GM23338 (cell line): ENCODE measurements at regions not wholly inside any gene's neighbourhood (a gene's known extent, or its start where the extent isn't known, plus 50 kb on each side); places are given as distances from the start of the nearest gene placed in this dataset.

Experiments
- ATAC-seq: fragments of 200-7000 bp; cut with Tn5 transposase; 3 replicates; pipeline ENCODE4 v1.9.1; 2020
- DNase-seq: peaks from one replicate; pipeline ENCODE4 v3.0.0-alpha.2; 2015; ENCODE audit warnings: low spot score
- H2AFZ ChIP-seq: fragments of 200-600 bp; sonication (generic); 2 replicates; pipeline ENCODE4 v1.8.0; 2016; ENCODE audit warnings: antibody characterized with exemption, mild to moderate bottlenecking, moderate library complexity
- H3F3A ChIP-seq: fragments of 200-600 bp; sonication (generic); replicated peaks from 2 replicates; pipeline ENCODE4 v1.8.0; 2017; ENCODE audit warnings: antibody characterized with exemption, mixed run types, low read depth
- H3K27ac ChIP-seq: fragments of 200-600 bp; sonication (generic); 2 replicates; pipeline ENCODE4 v1.6.1; 2016; ENCODE audit warnings: low read depth
- H3K27me3 ChIP-seq: fragments of 200-600 bp; sonication (generic); 2 replicates; pipeline ENCODE4 v1.8.0; 2016; ENCODE audit warnings: mild to moderate bottlenecking, mixed run types, moderate library complexity; ENCODE audit not compliant: insufficient read depth
- H3K36me3 ChIP-seq: fragments of 200-600 bp; sonication (generic); 2 replicates; pipeline ENCODE4 v1.8.0; 2016; ENCODE audit warnings: mild to moderate bottlenecking; ENCODE audit not compliant: insufficient read depth
- H3K4me1 ChIP-seq: fragments of 200-600 bp; sonication (generic); 2 replicates; pipeline ENCODE4 v1.8.0; 2016; ENCODE audit warnings: mild to moderate bottlenecking, moderate library complexity; ENCODE audit not compliant: insufficient read depth
- H3K4me2 ChIP-seq: fragments of 200-600 bp; sonication (generic); 2 replicates; pipeline ENCODE4 v1.7.1; 2017; ENCODE audit warnings: mixed run types
- H3K4me3 ChIP-seq: fragments of 200-600 bp; sonication (generic); 2 replicates; pipeline ENCODE4 v1.6.1; 2016; ENCODE audit warnings: mixed run types
- H3K79me2 ChIP-seq: fragments of 200-600 bp; sonication (generic); replicated peaks from 2 replicates; pipeline ENCODE4 v1.8.0; 2017; ENCODE audit warnings: mild to moderate bottlenecking; ENCODE audit not compliant: insufficient read depth
- H3K9me2 ChIP-seq: fragments of 200-600 bp; sonication (generic); 2 replicates; pipeline ENCODE4 v1.8.0; 2017; ENCODE audit not compliant: insufficient read depth
- H4K20me1 ChIP-seq: fragments of 200-600 bp; sonication (generic); replicated peaks from 2 replicates; pipeline ENCODE4 v1.8.0; 2017; ENCODE audit warnings: mild to moderate bottlenecking; ENCODE audit not compliant: insufficient read depth
- H3K27ac Mint-ChIP-seq: 2 replicates; pipeline ENCODE4 v1.8.0; 2020; ENCODE audit warnings: inconsistent platforms, mild to moderate bottlenecking, moderate library complexity, mixed read lengths
- H3K27me3 Mint-ChIP-seq: 3 replicates; pipeline ENCODE4 v1.8.0; 2022; ENCODE audit warnings: low read depth, mild to moderate bottlenecking, moderate library complexity, mixed read lengths, inconsistent platforms; ENCODE audit not compliant: insufficient read depth, poor library complexity
- H3K36me3 Mint-ChIP-seq: 3 replicates; pipeline ENCODE4 v1.8.0; 2021; ENCODE audit warnings: low read depth, mild to moderate bottlenecking, inconsistent platforms, moderate library complexity, mixed read lengths
- H3K4me1 Mint-ChIP-seq: 3 replicates; pipeline ENCODE4 v1.8.0; 2020; ENCODE audit warnings: mild to moderate bottlenecking, inconsistent platforms, mixed read lengths
- H3K4me3 Mint-ChIP-seq: 3 replicates; pipeline ENCODE4 v1.8.0; 2021; ENCODE audit warnings: moderate library complexity, mild to moderate bottlenecking, inconsistent platforms, mixed read lengths
- H3K9me3 Mint-ChIP-seq: 3 replicates; pipeline ENCODE4 v1.8.0; 2020; ENCODE audit warnings: moderate library complexity, mild to moderate bottlenecking, inconsistent platforms, mixed read lengths
- CREB1 ChIP-seq: fragments of 250-450 bp; sonication (Bioruptor Pico); IDR thresholded peaks from 2 replicates; pipeline ENCODE4 v1.5.0; 2020; ENCODE audit warnings: low read depth, mild to moderate bottlenecking, moderate library complexity
- EZH2phosphoT487 ChIP-seq: fragments of 200-600 bp; sonication (generic); IDR thresholded peaks from one replicate; pipeline ENCODE4 v1.8.1; 2018; ENCODE audit warnings: antibody characterized with exemption; ENCODE audit not compliant: unreplicated experiment
- JUNB ChIP-seq: IDR thresholded peaks from one replicate; pipeline ENCODE4 v1.6.1; 2016; ENCODE audit warnings: antibody characterized with exemption; ENCODE audit not compliant: unreplicated experiment
- NANOG ChIP-seq: IDR thresholded peaks from 2 replicates; pipeline ENCODE4 v1.6.1; 2016; ENCODE audit warnings: antibody characterized with exemption, borderline replicate concordance
- POLR2AphosphoS5 ChIP-seq: IDR thresholded peaks from 2 replicates; pipeline ENCODE4 v1.6.1; 2016; ENCODE audit warnings: antibody characterized with exemption, low read depth
- STAT1 ChIP-seq: IDR thresholded peaks from one replicate; pipeline ENCODE4 v1.6.1; 2016; ENCODE audit warnings: antibody characterized with exemption; ENCODE audit not compliant: unreplicated experiment
- ZNF114 ChIP-seq: fragments of 250-450 bp; sonication (Bioruptor Pico); IDR thresholded peaks from 2 replicates; pipeline ENCODE4 v1.5.0; 2020; ENCODE audit warnings: mild to moderate bottlenecking, moderate library complexity
- ZNF331 ChIP-seq: fragments of 250-450 bp; sonication (Bioruptor Pico); IDR thresholded peaks from 2 replicates; pipeline ENCODE4 v1.5.0; 2020; ENCODE audit warnings: low read depth, mild to moderate bottlenecking, moderate library complexity
- TF ChIP-seq, protein P1 (sequence below), 2 experiments: fragments of 200-600 bp in 1 of 2; sonication (generic) in 1 of 2; conservative IDR thresholded peaks; 2 replicates each; pipeline versions ENCODE4 v1.5.1 to v1.6.1; 2016 to 2017; ENCODE audit warnings: antibody characterized with exemption in 2 of 2, low read depth in 2 of 2, mild to moderate bottlenecking in 2 of 2, moderate library complexity in 1 of 2
- TF ChIP-seq, protein P2 (sequence below): IDR thresholded peaks from one replicate; pipeline ENCODE4 v1.6.1; 2018; ENCODE audit warnings: antibody characterized with exemption; ENCODE audit not compliant: unreplicated experiment
- TF ChIP-seq, protein P3 (sequence below): IDR thresholded peaks from 2 replicates; pipeline ENCODE4 v1.6.1; 2016; ENCODE audit warnings: antibody characterized with exemption

DNA sequence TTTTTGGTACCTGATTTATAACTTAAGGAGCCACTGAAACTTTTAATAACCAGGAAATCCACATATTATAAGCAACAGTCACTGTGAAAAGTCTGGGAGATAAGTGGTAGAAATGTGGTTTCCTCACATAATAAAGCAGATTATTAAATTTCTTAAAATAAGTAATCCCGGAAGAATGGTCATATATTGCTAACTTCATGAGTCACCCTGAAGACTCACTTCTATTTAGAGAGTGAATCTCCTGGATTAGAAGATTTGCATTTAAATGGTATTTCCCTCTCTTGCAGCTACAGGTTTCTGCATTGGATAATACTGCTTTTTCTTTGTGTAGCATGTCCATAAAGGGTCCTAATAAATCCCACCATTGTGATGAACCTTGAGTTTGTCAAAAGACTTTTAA is 1286.8 kb upstream of the CDH8 start:
- H3K4me3 Mint-ChIP-seq, result no peak overlapping the region
- Histone ChIP-seq H3K27me3 (no peaks in the 10 kb centered on the region), H4K20me1 (no peaks in the 10 kb centered on the region), H3K79me2 (no peaks in the 10 kb centered on the region), H3K4me2 (no peak overlapping the region), H3K4me1 (no peaks in the 10 kb centered on the region), H3K9me2 (peaks cover 3% of the 10 kb centered on the region; the same call in 1 of the 2 replicates), H3F3A (no peaks in the 10 kb centered on the region), H3K36me3 (no peaks in the 10 kb centered on the region), H3K27ac (no peak overlapping the region), H3K4me3 (no peak overlapping the region), H2AFZ (no peak overlapping the region)
- no peak for ATAC-seq
- H3K9me3 Mint-ChIP-seq, result no peaks in the 10 kb centered on the region
- H3K36me3 Mint-ChIP-seq, result no peaks in the 10 kb centered on the region
- no peak for TF ChIP-seq ZNF114 (CRISPR knock-in tag)
- no peak for TF ChIP-seq NANOG
- TF ChIP-seq, protein P1, sequence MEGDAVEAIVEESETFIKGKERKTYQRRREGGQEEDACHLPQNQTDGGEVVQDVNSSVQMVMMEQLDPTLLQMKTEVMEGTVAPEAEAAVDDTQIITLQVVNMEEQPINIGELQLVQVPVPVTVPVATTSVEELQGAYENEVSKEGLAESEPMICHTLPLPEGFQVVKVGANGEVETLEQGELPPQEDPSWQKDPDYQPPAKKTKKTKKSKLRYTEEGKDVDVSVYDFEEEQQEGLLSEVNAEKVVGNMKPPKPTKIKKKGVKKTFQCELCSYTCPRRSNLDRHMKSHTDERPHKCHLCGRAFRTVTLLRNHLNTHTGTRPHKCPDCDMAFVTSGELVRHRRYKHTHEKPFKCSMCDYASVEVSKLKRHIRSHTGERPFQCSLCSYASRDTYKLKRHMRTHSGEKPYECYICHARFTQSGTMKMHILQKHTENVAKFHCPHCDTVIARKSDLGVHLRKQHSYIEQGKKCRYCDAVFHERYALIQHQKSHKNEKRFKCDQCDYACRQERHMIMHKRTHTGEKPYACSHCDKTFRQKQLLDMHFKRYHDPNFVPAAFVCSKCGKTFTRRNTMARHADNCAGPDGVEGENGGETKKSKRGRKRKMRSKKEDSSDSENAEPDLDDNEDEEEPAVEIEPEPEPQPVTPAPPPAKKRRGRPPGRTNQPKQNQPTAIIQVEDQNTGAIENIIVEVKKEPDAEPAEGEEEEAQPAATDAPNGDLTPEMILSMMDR (conservative IDR thresholded peaks at IDR 0.05; ENCODE audit: low read depth in 2 of 2), result no peak
- TF ChIP-seq, protein P2, sequence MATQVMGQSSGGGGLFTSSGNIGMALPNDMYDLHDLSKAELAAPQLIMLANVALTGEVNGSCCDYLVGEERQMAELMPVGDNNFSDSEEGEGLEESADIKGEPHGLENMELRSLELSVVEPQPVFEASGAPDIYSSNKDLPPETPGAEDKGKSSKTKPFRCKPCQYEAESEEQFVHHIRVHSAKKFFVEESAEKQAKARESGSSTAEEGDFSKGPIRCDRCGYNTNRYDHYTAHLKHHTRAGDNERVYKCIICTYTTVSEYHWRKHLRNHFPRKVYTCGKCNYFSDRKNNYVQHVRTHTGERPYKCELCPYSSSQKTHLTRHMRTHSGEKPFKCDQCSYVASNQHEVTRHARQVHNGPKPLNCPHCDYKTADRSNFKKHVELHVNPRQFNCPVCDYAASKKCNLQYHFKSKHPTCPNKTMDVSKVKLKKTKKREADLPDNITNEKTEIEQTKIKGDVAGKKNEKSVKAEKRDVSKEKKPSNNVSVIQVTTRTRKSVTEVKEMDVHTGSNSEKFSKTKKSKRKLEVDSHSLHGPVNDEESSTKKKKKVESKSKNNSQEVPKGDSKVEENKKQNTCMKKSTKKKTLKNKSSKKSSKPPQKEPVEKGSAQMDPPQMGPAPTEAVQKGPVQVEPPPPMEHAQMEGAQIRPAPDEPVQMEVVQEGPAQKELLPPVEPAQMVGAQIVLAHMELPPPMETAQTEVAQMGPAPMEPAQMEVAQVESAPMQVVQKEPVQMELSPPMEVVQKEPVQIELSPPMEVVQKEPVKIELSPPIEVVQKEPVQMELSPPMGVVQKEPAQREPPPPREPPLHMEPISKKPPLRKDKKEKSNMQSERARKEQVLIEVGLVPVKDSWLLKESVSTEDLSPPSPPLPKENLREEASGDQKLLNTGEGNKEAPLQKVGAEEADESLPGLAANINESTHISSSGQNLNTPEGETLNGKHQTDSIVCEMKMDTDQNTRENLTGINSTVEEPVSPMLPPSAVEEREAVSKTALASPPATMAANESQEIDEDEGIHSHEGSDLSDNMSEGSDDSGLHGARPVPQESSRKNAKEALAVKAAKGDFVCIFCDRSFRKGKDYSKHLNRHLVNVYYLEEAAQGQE, result no peak
- TF ChIP-seq POLR2AphosphoS5, result no peak
- TF ChIP-seq, protein P3, sequence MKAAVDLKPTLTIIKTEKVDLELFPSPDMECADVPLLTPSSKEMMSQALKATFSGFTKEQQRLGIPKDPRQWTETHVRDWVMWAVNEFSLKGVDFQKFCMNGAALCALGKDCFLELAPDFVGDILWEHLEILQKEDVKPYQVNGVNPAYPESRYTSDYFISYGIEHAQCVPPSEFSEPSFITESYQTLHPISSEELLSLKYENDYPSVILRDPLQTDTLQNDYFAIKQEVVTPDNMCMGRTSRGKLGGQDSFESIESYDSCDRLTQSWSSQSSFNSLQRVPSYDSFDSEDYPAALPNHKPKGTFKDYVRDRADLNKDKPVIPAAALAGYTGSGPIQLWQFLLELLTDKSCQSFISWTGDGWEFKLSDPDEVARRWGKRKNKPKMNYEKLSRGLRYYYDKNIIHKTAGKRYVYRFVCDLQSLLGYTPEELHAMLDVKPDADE, result no peak
- no peak for TF ChIP-seq EZH2phosphoT487
- TF ChIP-seq CREB1 (CRISPR knock-in tag), result no peak
- TF ChIP-seq ZNF331, result no peak
- no peak for TF ChIP-seq JUNB
- H3K27ac Mint-ChIP-seq, result no peak overlapping the region
- no peaks in the 10 kb centered on the region for H3K27me3 Mint-ChIP-seq
- DNase-seq, result no peak
- peaks cover 10% of the 10 kb centered on the region; the same call in 2 of the 3 replicates for H3K4me1 Mint-ChIP-seq

DNA sequence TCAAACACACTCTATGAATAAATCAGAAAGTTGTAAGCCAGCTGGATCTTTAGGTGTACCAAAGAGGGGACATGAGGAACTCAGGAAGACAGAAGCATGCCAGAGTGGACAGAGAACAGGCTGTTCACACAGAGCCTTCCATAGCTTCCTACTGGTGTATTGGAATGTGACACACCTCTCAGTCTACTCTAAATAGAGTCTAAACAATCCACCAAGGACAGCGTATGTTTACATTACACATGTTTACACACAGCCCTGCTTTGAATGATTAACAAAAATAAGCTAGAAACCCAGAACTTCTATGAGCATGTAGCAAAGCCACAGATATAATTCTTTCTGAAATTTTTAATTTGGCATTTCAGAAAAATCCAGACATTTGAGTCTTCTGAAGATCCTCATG is 1279.0 kb upstream of the CDH8 start:
- Histone ChIP-seq H4K20me1 (no peaks in the 10 kb centered on the region), H3K27ac (no peak overlapping the region), H3K9me2 (no peaks in the 10 kb centered on the region), H3K36me3 (no peaks in the 10 kb centered on the region), H3K4me3 (no peak overlapping the region), H3K79me2 (no peaks in the 10 kb centered on the region), H3K4me1 (peaks cover 10% of the 10 kb centered on the region), H3K4me2 (no peak overlapping the region), H3F3A (no peaks in the 10 kb centered on the region), H3K27me3 (no peaks in the 10 kb centered on the region), H2AFZ (no peak overlapping the region)
- peaks cover 10% of the 10 kb centered on the region for H3K4me1 Mint-ChIP-seq
- H3K36me3 Mint-ChIP-seq, result no peaks in the 10 kb centered on the region
- no peak for ATAC-seq
- H3K27me3 Mint-ChIP-seq, result no peaks in the 10 kb centered on the region
- no peak overlapping the region for H3K27ac Mint-ChIP-seq
- H3K9me3 Mint-ChIP-seq, result no peaks in the 10 kb centered on the region
- no peak for DNase-seq
- H3K4me3 Mint-ChIP-seq, result no peak overlapping the region
- no peak for TF ChIP-seq JUNB
- no peak for TF ChIP-seq CREB1 (CRISPR knock-in tag)
- TF ChIP-seq NANOG, result no peak
- no peak for TF ChIP-seq EZH2phosphoT487
- TF ChIP-seq, protein P3, result no peak
- TF ChIP-seq STAT1, result no peak
- no peak for TF ChIP-seq ZNF331
- no peak for TF ChIP-seq POLR2AphosphoS5
- TF ChIP-seq, protein P2, result no peak
